HEK293 (cell line): ENCODE measurements at regions not wholly inside any gene's neighbourhood (a gene's known extent, or its start where the extent isn't known, plus 50 kb on each side); places are given as distances from the start of the nearest gene placed in this dataset.

ENCODE experiments used
- CTCF ChIA-PET: fragments of 350-600 bp; formaldehyde crosslinking; extraction: SDS; loops from one replicate; lab custom pipeline; 2021; ENCODE audit warnings: antibody characterized with exemption; lab: Yijun Ruan, JAX
- POLR2A ChIA-PET: fragments of 300-600 bp; formaldehyde crosslinking; extraction: SDS; loops from one replicate; lab custom pipeline; 2020; ENCODE audit warnings: antibody characterized with exemption, inconsistent platforms; lab: Yijun Ruan, JAX
- H3K27ac ChIP-seq: fragments of 200-500 bp; sonication (Bioruptor generic); 2 replicates; pipeline ENCODE4 v1.5.1; 2014; ENCODE audit warnings: low read depth, low read length, control low read depth, inconsistent platforms; ENCODE audit errors: extremely low read depth
- H3K36me3 ChIP-seq, 2 experiments: fragments of 200-500 bp in 1 of 2; sonication (Bioruptor generic) in 1 of 2; 1 replicate in 1 of 2; 2 replicates in 1 of 2; pipeline ENCODE4 v1.5.1; 2014 to 2017; ENCODE audit warnings: inconsistent platforms in 2 of 2, low read length in 2 of 2; ENCODE audit not compliant: control insufficient read depth in 2 of 2, insufficient read depth in 1 of 2
- H3K4me1 ChIP-seq: fragments of 200-500 bp; sonication (Bioruptor generic); 2 replicates; pipeline ENCODE4 v1.5.1; 2014; ENCODE audit warnings: mild to moderate bottlenecking, low read length, inconsistent platforms; ENCODE audit not compliant: control insufficient read depth, insufficient read depth
- H3K4me3 ChIP-seq: 2 replicates; pipeline ENCODE4 v1.5.1; 2011; ENCODE audit warnings: low read depth, mild to moderate bottlenecking, control low read depth, low read length, moderate library complexity
- H3K9me3 ChIP-seq: fragments of 200-500 bp; sonication (Bioruptor generic); 2 replicates; pipeline ENCODE4 v1.5.1; 2014; ENCODE audit warnings: low read depth, low read length, inconsistent platforms; ENCODE audit not compliant: control insufficient read depth, insufficient read depth
- GLI4 ChIP-seq: fragments of 450-650 bp; formaldehyde crosslinking; IDR thresholded peaks from 2 replicates; pipeline ENCODE4 v1.5.1; 2016; ENCODE audit warnings: missing biosample characterization, missing genetic modification characterization
- GLIS1 ChIP-seq: fragments of 450-650 bp; formaldehyde crosslinking; IDR thresholded peaks from 2 replicates; pipeline ENCODE4 v1.5.1; 2016; ENCODE audit warnings: missing biosample characterization, missing genetic modification characterization
- KLF1 ChIP-seq: fragments of 450-650 bp; formaldehyde crosslinking; IDR thresholded peaks from 2 replicates; pipeline ENCODE4 v1.5.1; 2016; ENCODE audit warnings: missing biosample characterization, missing genetic modification characterization
- KLF9 ChIP-seq: fragments of 450-650 bp; formaldehyde crosslinking; IDR thresholded peaks from 2 replicates; pipeline ENCODE4 v1.5.1; 2016; ENCODE audit warnings: missing biosample characterization, missing genetic modification characterization, low read depth
- SALL2 ChIP-seq: fragments of 450-650 bp; formaldehyde crosslinking; IDR thresholded peaks from 2 replicates; pipeline ENCODE4 v1.5.0; 2017; ENCODE audit warnings: missing biosample characterization, mild to moderate bottlenecking, missing genetic modification characterization, borderline replicate concordance
- TRIM28 ChIP-seq: IDR thresholded peaks from 2 replicates; pipeline ENCODE4 v1.6.1; 2011; ENCODE audit warnings: low read length, control low read depth, borderline replicate concordance
- WT1 ChIP-seq: fragments of 450-650 bp; formaldehyde crosslinking; IDR thresholded peaks from 2 replicates; pipeline ENCODE4 v1.5.1; 2016; ENCODE audit warnings: missing biosample characterization, missing genetic modification characterization
- ZBTB10 ChIP-seq: fragments of 450-650 bp; formaldehyde crosslinking; IDR thresholded peaks from 2 replicates; pipeline ENCODE4 v1.5.1; 2016; ENCODE audit warnings: missing biosample characterization, missing genetic modification characterization
- ZBTB44 ChIP-seq: fragments of 450-650 bp; IDR thresholded peaks from 2 replicates; pipeline ENCODE4 v1.5.1; 2018; ENCODE audit warnings: missing biosample characterization, mild to moderate bottlenecking, missing genetic modification characterization
- ZFP37 ChIP-seq: fragments of 450-650 bp; formaldehyde crosslinking; IDR thresholded peaks from 2 replicates; pipeline ENCODE4 v1.5.1; 2016; ENCODE audit warnings: missing biosample characterization, missing genetic modification characterization
- ZNF121 ChIP-seq: fragments of 450-650 bp; formaldehyde crosslinking; IDR thresholded peaks from 2 replicates; pipeline ENCODE4 v1.5.1; 2016; ENCODE audit warnings: missing biosample characterization, missing genetic modification characterization
- ZNF146 ChIP-seq: fragments of 450-650 bp; formaldehyde crosslinking; IDR thresholded peaks from 2 replicates; pipeline ENCODE4 v1.5.1; 2016; ENCODE audit warnings: missing biosample characterization, missing genetic modification characterization
- ZNF202 ChIP-seq: fragments of 450-650 bp; formaldehyde crosslinking; IDR thresholded peaks from 2 replicates; pipeline ENCODE4 v1.5.1; 2016; ENCODE audit warnings: missing biosample characterization, missing genetic modification characterization, borderline replicate concordance
- ZNF221 ChIP-seq: fragments of 450-650 bp; formaldehyde crosslinking; IDR thresholded peaks from 2 replicates; pipeline ENCODE4 v1.5.1; 2017; ENCODE audit warnings: missing biosample characterization, missing genetic modification characterization, borderline replicate concordance
- ZNF24 ChIP-seq: fragments of 450-650 bp; formaldehyde crosslinking; IDR thresholded peaks from 2 replicates; pipeline ENCODE4 v1.5.1; 2016; ENCODE audit warnings: missing biosample characterization, missing genetic modification characterization
- ZNF302 ChIP-seq: fragments of 450-650 bp; formaldehyde crosslinking; IDR thresholded peaks from 2 replicates; pipeline ENCODE4 v1.5.1; 2016; ENCODE audit warnings: missing biosample characterization, missing genetic modification characterization, low read depth
- ZNF324 ChIP-seq: fragments of 450-650 bp; formaldehyde crosslinking; IDR thresholded peaks from 2 replicates; pipeline ENCODE4 v1.5.1; 2016; ENCODE audit warnings: missing biosample characterization, missing genetic modification characterization
- ZNF341 ChIP-seq: fragments of 450-650 bp; formaldehyde crosslinking; IDR thresholded peaks from 2 replicates; pipeline ENCODE4; 2016; ENCODE audit warnings: low read depth, missing biosample characterization, missing genetic modification characterization
- ZNF416 ChIP-seq: fragments of 450-650 bp; formaldehyde crosslinking; IDR thresholded peaks from 2 replicates; pipeline ENCODE4 v1.5.1; 2016; ENCODE audit warnings: missing biosample characterization, missing genetic modification characterization
- ZNF585B ChIP-seq: fragments of 450-650 bp; formaldehyde crosslinking; IDR thresholded peaks from 2 replicates; pipeline ENCODE4 v1.5.1; 2016; ENCODE audit warnings: missing biosample characterization, missing genetic modification characterization
- ZNF610 ChIP-seq: fragments of 450-650 bp; formaldehyde crosslinking; IDR thresholded peaks from 2 replicates; pipeline ENCODE4 v1.5.1; 2016; ENCODE audit warnings: missing biosample characterization, missing genetic modification characterization, borderline replicate concordance
- ZNF658 ChIP-seq: fragments of 450-650 bp; formaldehyde crosslinking; IDR thresholded peaks from 2 replicates; pipeline ENCODE4; 2016; ENCODE audit warnings: missing biosample characterization, missing genetic modification characterization
- ZNF776 ChIP-seq: fragments of 450-650 bp; formaldehyde crosslinking; IDR thresholded peaks from 2 replicates; pipeline ENCODE4 v1.5.0; 2017; ENCODE audit warnings: missing biosample characterization, missing genetic modification characterization, borderline replicate concordance
- ZSCAN4 ChIP-seq: fragments of 450-650 bp; formaldehyde crosslinking; IDR thresholded peaks from 2 replicates; pipeline ENCODE4 v1.5.1; 2017; ENCODE audit warnings: missing biosample characterization, missing genetic modification characterization
- TF ChIP-seq, protein P1 (sequence below): fragments of 450-650 bp; formaldehyde crosslinking; IDR thresholded peaks from 2 replicates; pipeline ENCODE4 v1.5.1; 2016; ENCODE audit warnings: missing biosample characterization, missing genetic modification characterization
- TF ChIP-seq, protein P2 (sequence below): fragments of 450-650 bp; formaldehyde crosslinking; IDR thresholded peaks from 2 replicates; pipeline ENCODE4 v1.5.1; 2016; ENCODE audit warnings: missing biosample characterization, missing genetic modification characterization

DNA sequence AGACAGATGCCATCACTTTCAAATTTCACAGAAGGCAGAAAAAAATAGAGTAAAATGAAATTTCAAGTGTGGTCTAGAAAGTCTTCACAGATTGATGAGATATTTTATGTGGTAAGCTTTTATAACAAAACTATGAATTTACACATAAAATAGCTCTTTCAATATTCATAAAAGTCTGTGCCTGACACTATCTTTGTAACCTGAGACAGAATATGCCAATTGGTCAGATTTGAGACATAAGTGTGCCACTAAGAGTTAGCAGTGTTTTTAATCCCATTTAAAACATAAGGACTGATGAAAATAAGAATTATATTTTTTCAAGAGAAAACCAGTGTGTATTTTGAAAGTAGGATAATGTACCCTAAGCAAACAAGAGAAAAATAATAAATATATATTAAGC lies 769.5 kb upstream of the LUZP2 start (continued):
- TF ChIP-seq, protein P1, sequence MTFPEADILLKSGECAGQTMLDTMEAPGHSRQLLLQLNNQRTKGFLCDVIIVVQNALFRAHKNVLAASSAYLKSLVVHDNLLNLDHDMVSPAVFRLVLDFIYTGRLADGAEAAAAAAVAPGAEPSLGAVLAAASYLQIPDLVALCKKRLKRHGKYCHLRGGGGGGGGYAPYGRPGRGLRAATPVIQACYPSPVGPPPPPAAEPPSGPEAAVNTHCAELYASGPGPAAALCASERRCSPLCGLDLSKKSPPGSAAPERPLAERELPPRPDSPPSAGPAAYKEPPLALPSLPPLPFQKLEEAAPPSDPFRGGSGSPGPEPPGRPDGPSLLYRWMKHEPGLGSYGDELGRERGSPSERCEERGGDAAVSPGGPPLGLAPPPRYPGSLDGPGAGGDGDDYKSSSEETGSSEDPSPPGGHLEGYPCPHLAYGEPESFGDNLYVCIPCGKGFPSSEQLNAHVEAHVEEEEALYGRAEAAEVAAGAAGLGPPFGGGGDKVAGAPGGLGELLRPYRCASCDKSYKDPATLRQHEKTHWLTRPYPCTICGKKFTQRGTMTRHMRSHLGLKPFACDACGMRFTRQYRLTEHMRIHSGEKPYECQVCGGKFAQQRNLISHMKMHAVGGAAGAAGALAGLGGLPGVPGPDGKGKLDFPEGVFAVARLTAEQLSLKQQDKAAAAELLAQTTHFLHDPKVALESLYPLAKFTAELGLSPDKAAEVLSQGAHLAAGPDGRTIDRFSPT (tag by site-specific recombination), result no peak
- no peak for TF ChIP-seq KLF1 (tag by site-specific recombination)
- no peak for TF ChIP-seq ZNF416 (tag by site-specific recombination)

DNA sequence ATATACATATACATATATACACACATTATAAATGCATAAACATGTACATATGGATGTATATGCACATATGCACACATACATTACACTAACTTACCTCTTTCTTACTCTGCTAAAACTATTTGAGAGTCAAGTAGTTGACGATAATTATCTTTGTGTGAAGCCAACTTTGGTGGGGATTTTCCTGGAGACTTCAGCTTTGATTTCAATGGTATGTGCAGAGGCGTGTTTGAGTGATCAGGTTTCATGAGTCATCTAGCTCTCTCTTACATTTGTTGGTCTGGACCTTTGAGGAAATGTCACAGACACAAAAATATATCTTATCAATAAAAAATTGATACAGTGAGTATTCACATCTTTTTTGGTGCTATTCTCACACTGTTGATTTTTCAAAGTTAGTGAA lies 769.1 kb upstream of the LUZP2 start:
- Histone ChIP-seq H3K4me3 (no peak overlapping the region), H3K36me3 (no peaks in the 10 kb centered on the region), H3K9me3 (no peaks in the 10 kb centered on the region)
- no peak for TF ChIP-seq WT1 (tag by site-specific recombination)
- TF ChIP-seq GLIS1 (tag by site-specific recombination), result no peak
- TF ChIP-seq TRIM28, result no peak
- no peak for TF ChIP-seq ZNF776
- no peak for TF ChIP-seq ZNF24
- TF ChIP-seq ZNF585B (tag by site-specific recombination), result no peak
- TF ChIP-seq SALL2 (tag by site-specific recombination), result no peak
- TF ChIP-seq GLI4 (tag by site-specific recombination), result no peak
- no peak for TF ChIP-seq KLF9 (tag by site-specific recombination)
- TF ChIP-seq ZNF146, result no peak
- TF ChIP-seq, protein P2, sequence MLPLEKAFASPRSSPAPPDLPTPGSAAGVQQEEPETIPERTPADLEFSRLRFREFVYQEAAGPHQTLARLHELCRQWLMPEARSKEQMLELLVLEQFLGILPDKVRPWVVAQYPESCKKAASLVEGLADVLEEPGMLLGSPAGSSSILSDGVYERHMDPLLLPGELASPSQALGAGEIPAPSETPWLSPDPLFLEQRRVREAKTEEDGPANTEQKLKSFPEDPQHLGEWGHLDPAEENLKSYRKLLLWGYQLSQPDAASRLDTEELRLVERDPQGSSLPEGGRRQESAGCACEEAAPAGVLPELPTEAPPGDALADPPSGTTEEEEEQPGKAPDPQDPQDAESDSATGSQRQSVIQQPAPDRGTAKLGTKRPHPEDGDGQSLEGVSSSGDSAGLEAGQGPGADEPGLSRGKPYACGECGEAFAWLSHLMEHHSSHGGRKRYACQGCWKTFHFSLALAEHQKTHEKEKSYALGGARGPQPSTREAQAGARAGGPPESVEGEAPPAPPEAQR (tag by site-specific recombination), result no peak
- no peak for TF ChIP-seq ZNF658 (tag by site-specific recombination)
- no peak for TF ChIP-seq ZSCAN4 (tag by site-specific recombination)
- TF ChIP-seq ZNF341 (tag by site-specific recombination), result no peak
- TF ChIP-seq, all 188 proteins: peak for 0
- CTCF ChIA-PET, result no interaction called here
- POLR2A ChIA-PET, result no interaction called here
- Histone ChIP-seq H3K27ac (no peak overlapping the region), H3K4me1 (no peaks in the 10 kb centered on the region)

GRCh38 chr11:23729088-23729487 lies 767.8 kb upstream of the LUZP2 start:
- H3K4me1 ChIP-seq, result no peaks in the 10 kb centered on the region
- H3K27ac ChIP-seq, result no peak overlapping the region
- POLR2A ChIA-PET, result no interaction called here
- H3K36me3 ChIP-seq, result no peaks in the 10 kb centered on the region
- H3K9me3 ChIP-seq, result no peaks in the 10 kb centered on the region
- H3K4me3 ChIP-seq, result no peak overlapping the region
- CTCF ChIA-PET, result no interaction called here
- TF ChIP-seq ZNF658 (tag by site-specific recombination) (no peak), ZNF324 (tag by site-specific recombination) (no peak), ZFP37 (tag by site-specific recombination) (no peak), ZNF202 (tag by site-specific recombination) (no peak), ZNF221 (tag by site-specific recombination) (no peak), ZBTB10 (no peak), ZNF121 (tag by site-specific recombination) (no peak), ZBTB44 (no peak), ZNF610 (tag by site-specific recombination) (no peak), ZNF302 (tag by site-specific recombination) (no peak)
